MM.1S (cell line): ENCODE measurements at regions not wholly inside any gene's neighbourhood (a gene's known extent, or its start where the extent isn't known, plus 50 kb on each side); places are given as distances from the start of the nearest gene placed in this dataset.

Experiments used
- EZH2 ChIP-seq: fragments of 300-600 bp; sonication (generic); optimal IDR thresholded peaks from 2 replicates; pipeline ENCODE3; 2017; ENCODE audit warnings: low read depth, mild to moderate bottlenecking, antibody characterized with exemption, low read length, mixed read lengths
- EZH2phosphoT487 ChIP-seq: fragments of 300-600 bp; sonication (generic); IDR thresholded peaks from 2 replicates; pipeline ENCODE4 v1.6.1; 2018; ENCODE audit warnings: antibody characterized with exemption, low read length
- TF ChIP-seq, protein P1 (sequence below): fragments of 300-600 bp; sonication (generic); IDR thresholded peaks from 2 replicates; pipeline ENCODE4 v1.5.1; 2016; ENCODE audit warnings: antibody characterized with exemption, low read length, mixed read lengths

DNA sequence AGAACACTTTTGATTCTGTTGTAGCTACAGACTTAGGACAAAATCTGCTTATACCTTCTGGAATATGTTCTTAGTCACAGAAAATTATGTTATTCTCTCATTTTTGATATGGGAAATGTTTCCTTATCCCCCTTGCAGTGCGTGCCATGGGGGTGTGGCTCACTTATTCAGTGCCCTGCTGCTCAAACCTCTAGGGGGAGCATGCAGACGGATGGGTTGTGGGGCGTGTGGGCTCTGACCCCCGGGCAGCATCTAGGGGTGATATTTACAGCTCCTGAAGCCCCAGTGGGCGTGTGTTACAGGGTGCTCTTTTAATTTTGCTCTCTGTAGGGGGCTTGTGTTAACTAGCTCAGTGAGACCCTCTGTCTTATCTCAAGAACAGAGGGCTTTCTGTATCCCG is 61.3 kb upstream of the FERMT1 start:
- TF ChIP-seq EZH2 (no peak), EZH2phosphoT487 (no peak)
- TF ChIP-seq, protein P1, sequence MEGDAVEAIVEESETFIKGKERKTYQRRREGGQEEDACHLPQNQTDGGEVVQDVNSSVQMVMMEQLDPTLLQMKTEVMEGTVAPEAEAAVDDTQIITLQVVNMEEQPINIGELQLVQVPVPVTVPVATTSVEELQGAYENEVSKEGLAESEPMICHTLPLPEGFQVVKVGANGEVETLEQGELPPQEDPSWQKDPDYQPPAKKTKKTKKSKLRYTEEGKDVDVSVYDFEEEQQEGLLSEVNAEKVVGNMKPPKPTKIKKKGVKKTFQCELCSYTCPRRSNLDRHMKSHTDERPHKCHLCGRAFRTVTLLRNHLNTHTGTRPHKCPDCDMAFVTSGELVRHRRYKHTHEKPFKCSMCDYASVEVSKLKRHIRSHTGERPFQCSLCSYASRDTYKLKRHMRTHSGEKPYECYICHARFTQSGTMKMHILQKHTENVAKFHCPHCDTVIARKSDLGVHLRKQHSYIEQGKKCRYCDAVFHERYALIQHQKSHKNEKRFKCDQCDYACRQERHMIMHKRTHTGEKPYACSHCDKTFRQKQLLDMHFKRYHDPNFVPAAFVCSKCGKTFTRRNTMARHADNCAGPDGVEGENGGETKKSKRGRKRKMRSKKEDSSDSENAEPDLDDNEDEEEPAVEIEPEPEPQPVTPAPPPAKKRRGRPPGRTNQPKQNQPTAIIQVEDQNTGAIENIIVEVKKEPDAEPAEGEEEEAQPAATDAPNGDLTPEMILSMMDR: no peak
